Prostate gland (tissue), 2 donors: ENCODE measurements at regions not wholly inside any gene's neighbourhood (a gene's known extent, or its start where the extent isn't known, plus 50 kb on each side); places are given as distances from the start of the nearest gene placed in this dataset.

Experiments used
- DNase-seq: peaks from one replicate; pipeline ENCODE4 v3.0.0-alpha.2; 2019; ENCODE audit warnings: low spot score
- H3K27ac ChIP-seq, 2 donors: fragments of 200-600 bp; sonication (generic); 2 replicates each; pipeline ENCODE4 v1.5.1; 2017 to 2019
- H3K27me3 ChIP-seq: fragments of 200-600 bp; sonication (generic); replicated peaks from 2 replicates; pipeline ENCODE4 v1.5.1; 2019; ENCODE audit not compliant: insufficient read depth
- H3K36me3 ChIP-seq, 2 donors: fragments of 200-600 bp; sonication (generic); 1 replicate in 1 of 2; 2 replicates in 1 of 2; pipeline versions ENCODE4 v1.5.1 to v1.8.1; 2017 to 2019
- H3K4me1 ChIP-seq: fragments of 200-600 bp; sonication (generic); replicated peaks from 2 replicates; pipeline ENCODE4 v1.5.1; 2019
- H3K4me3 ChIP-seq, 2 donors: fragments of 200-600 bp; sonication (generic); 2 replicates each; pipeline ENCODE4 v1.5.1; 2017 to 2019
- H3K9me3 ChIP-seq: fragments of 200-600 bp; sonication (generic); 2 replicates; pipeline ENCODE4 v1.5.1; 2017
- CTCF ChIP-seq, 4 experiments: fragments of 200-600 bp in 2 of 4; fragments of 450-650 bp in 2 of 4; sonication (generic) in 2 of 4; IDR thresholded peaks; 1 replicate in 3 of 4; 2 replicates in 1 of 4; pipeline ENCODE4 v1.5.1; 2016 to 2019; ENCODE audit warnings: antibody characterized with exemption in 4 of 4, mild to moderate bottlenecking in 2 of 4, moderate library complexity in 2 of 4
- POLR2A ChIP-seq: fragments of 450-650 bp; IDR thresholded peaks from one replicate; pipeline ENCODE4 v1.6.1; 2016; ENCODE audit warnings: antibody characterized with exemption, mild to moderate bottlenecking
- POLR2AphosphoS5 ChIP-seq: sonication (generic); formaldehyde crosslinking; IDR thresholded peaks from one replicate; pipeline ENCODE4 v1.6.1; 2017; ENCODE audit warnings: antibody characterized with exemption
- WGBS: methylation state at CpG from one replicate; pipeline ENCODE4 v1.1.5; 2018; 5-methylcytosine and 5-hydroxymethylcytosine counted together
- intact Hi-C: fragments of 100-400 bp; cut with DNase I; formaldehyde crosslinking; loops from one replicate; pipeline ENCODE4 v1.14.2; 2022

- H3K27me3 ChIP-seq, result no peaks in the 10 kb centered on the region
- DNase-seq, result no peak
- no peak overlapping the region for H3K27ac ChIP-seq
- H3K4me1 ChIP-seq, result no peaks in the 10 kb centered on the region
- H3K4me3 ChIP-seq, result no peak overlapping the region
- no peaks in the 10 kb centered on the region for H3K36me3 ChIP-seq
- WGBS, result 88% methylated on average over 4 of the region's 4 CpGs
- TF ChIP-seq POLR2AphosphoS5, result no peak
- no peak for TF ChIP-seq POLR2A
- no peak for TF ChIP-seq CTCF (IDR thresholded peaks at IDR 0.05)
- H3K9me3 ChIP-seq, result no peaks in the 10 kb centered on the region
- intact Hi-C loops, result no loop called here
Observed at GRCh38 chr14:38788060-38788459, 315.0 kb downstream of the SEC23A start.

GRCh38 chr14:38786921-38787320 is 316.1 kb downstream of the SEC23A start:
- Histone ChIP-seq H3K36me3 (no peaks in the 10 kb centered on the region), H3K4me3 (no peak overlapping the region), H3K9me3 (no peaks in the 10 kb centered on the region), H3K27me3 (no peaks in the 10 kb centered on the region), H3K4me1 (no peaks in the 10 kb centered on the region), H3K27ac (no peak overlapping the region)
- intact Hi-C loops, result no loop called here
- DNase-seq, result no peak
- TF ChIP-seq POLR2AphosphoS5, result no peak
- TF ChIP-seq POLR2A, result no peak
- TF ChIP-seq CTCF (IDR thresholded peaks at IDR 0.05), result no peak

GRCh38 chr14:38777401-38777800 is 325.6 kb downstream of the SEC23A start:
- no peak overlapping the region for H3K27ac ChIP-seq
- DNase-seq, result no peak
- intact Hi-C loops, result no loop called here
- H3K4me3 ChIP-seq, result no peak overlapping the region
- H3K27me3 ChIP-seq, result no peaks in the 10 kb centered on the region
- TF ChIP-seq POLR2A (no peak), POLR2AphosphoS5 (no peak), CTCF (IDR thresholded peaks at IDR 0.05) (no peak)
- H3K4me1 ChIP-seq, result no peaks in the 10 kb centered on the region
- no peaks in the 10 kb centered on the region for H3K9me3 ChIP-seq
- 91% methylated on average over 1 of the region's 1 CpG for WGBS
- no peaks in the 10 kb centered on the region for H3K36me3 ChIP-seq

- DNase-seq, result no peak
- Histone ChIP-seq H3K4me1 (no peaks in the 10 kb centered on the region), H3K4me3 (no peak overlapping the region), H3K27me3 (no peaks in the 10 kb centered on the region), H3K36me3 (no peaks in the 10 kb centered on the region), H3K27ac (no peak overlapping the region), H3K9me3 (no peaks in the 10 kb centered on the region)
- 90% methylated on average over 1 of the region's 1 CpG for WGBS
- no peak for TF ChIP-seq POLR2A
- no peak for TF ChIP-seq CTCF (IDR thresholded peaks at IDR 0.05)
- TF ChIP-seq POLR2AphosphoS5, result no peak
- intact Hi-C loops, result no loop called here
Observed at GRCh38 chr14:38775986-38776385, 327.0 kb downstream of the SEC23A start.

GRCh38 chr14:38774162-38774561 is 328.9 kb downstream of the SEC23A start:
- Histone ChIP-seq H3K36me3 (no peaks in the 10 kb centered on the region), H3K27ac (no peak overlapping the region), H3K4me1 (no peaks in the 10 kb centered on the region), H3K27me3 (no peaks in the 10 kb centered on the region), H3K9me3 (no peaks in the 10 kb centered on the region), H3K4me3 (no peak overlapping the region)
- DNase-seq, result no peak
- TF ChIP-seq POLR2A, result no peak
- no peak for TF ChIP-seq CTCF (IDR thresholded peaks at IDR 0.05)
- TF ChIP-seq POLR2AphosphoS5, result no peak
- intact Hi-C loops, result no loop called here
